ENCODE measurements at regions not wholly inside any gene's neighbourhood (a gene's known extent, or its start where the extent isn't known, plus 50 kb on each side); places are given as distances from the start of the nearest gene placed in this dataset.

GRCh38 chr13:79668201-79668752 is 187.3 kb downstream of the NDFIP2 start:
- Histone ChIP-seq H3K4me1 (ENCODE audit: control insufficient read depth in 1 of 2, insufficient read depth in 2 of 2, low read length in 2 of 2) (no peaks in the 10 kb centered on the region), H3K27me3 (ENCODE audit: low read depth, low read length) (no peaks in the 10 kb centered on the region), H3K4me3 (ENCODE audit: low read depth in 1 of 2, low read length in 2 of 2) (no peak overlapping the region), H3K9me3 (ENCODE audit: control insufficient read depth in 1 of 2, low read length in 2 of 2) (no peaks in the 10 kb centered on the region), H3K36me3 (ENCODE audit: control insufficient read depth in 1 of 2, insufficient read depth in 2 of 2, low read length in 2 of 2) (no peaks in the 10 kb centered on the region), H3K27ac (ENCODE audit: low read length) (no peak overlapping the region)

GRCh38 chr13:79667771-79668170 is 186.8 kb downstream of the NDFIP2 start:
- H3K4me1 ChIP-seq (ENCODE audit: control insufficient read depth in 1 of 2, insufficient read depth in 2 of 2, low read length in 2 of 2), result no peaks in the 10 kb centered on the region
- H3K27me3 ChIP-seq (ENCODE audit: low read depth, low read length), result no peaks in the 10 kb centered on the region
- no peak overlapping the region for H3K27ac ChIP-seq (ENCODE audit: low read length)
- H3K4me3 ChIP-seq (ENCODE audit: low read depth in 1 of 2, low read length in 2 of 2), result no peak overlapping the region
- H3K9me3 ChIP-seq (ENCODE audit: control insufficient read depth in 1 of 2, low read length in 2 of 2), result no peaks in the 10 kb centered on the region
- H3K36me3 ChIP-seq (ENCODE audit: control insufficient read depth in 1 of 2, insufficient read depth in 2 of 2, low read length in 2 of 2), result no peaks in the 10 kb centered on the region

GRCh38 chr13:79663977-79664636 is 183.2 kb downstream of the NDFIP2 start:
- no peak overlapping the region for H3K4me3 ChIP-seq (ENCODE audit: low read depth in 1 of 2, low read length in 2 of 2)
- H3K4me1 ChIP-seq (ENCODE audit: control insufficient read depth in 1 of 2, insufficient read depth in 2 of 2, low read length in 2 of 2), result no peaks in the 10 kb centered on the region
- H3K27ac ChIP-seq (ENCODE audit: low read length), result no peak overlapping the region
- H3K27me3 ChIP-seq (ENCODE audit: low read depth, low read length), result no peaks in the 10 kb centered on the region
- H3K36me3 ChIP-seq (ENCODE audit: control insufficient read depth in 1 of 2, insufficient read depth in 2 of 2, low read length in 2 of 2), result no peaks in the 10 kb centered on the region
- H3K9me3 ChIP-seq (ENCODE audit: control insufficient read depth in 1 of 2, low read length in 2 of 2), result no peaks in the 10 kb centered on the region

- Histone ChIP-seq H3K4me1 (ENCODE audit: control insufficient read depth in 1 of 2, insufficient read depth in 2 of 2, low read length in 2 of 2) (peaks cover 6 to 7% of the 10 kb centered on the region in 2 donors), H3K36me3 (ENCODE audit: control insufficient read depth in 1 of 2, insufficient read depth in 2 of 2, low read length in 2 of 2) (no peaks in the 10 kb centered on the region), H3K27ac (ENCODE audit: low read length) (no peak overlapping the region), H3K27me3 (ENCODE audit: low read depth, low read length) (no peaks in the 10 kb centered on the region), H3K4me3 (ENCODE audit: low read depth in 1 of 2, low read length in 2 of 2) (no peak overlapping the region), H3K9me3 (ENCODE audit: control insufficient read depth in 1 of 2, low read length in 2 of 2) (no peaks in the 10 kb centered on the region)
These were observed 182.5 kb downstream of the NDFIP2 start for GRCh38 chr13:79663435-79663834.

- Histone ChIP-seq H3K36me3 (ENCODE audit: control insufficient read depth in 1 of 2, insufficient read depth in 2 of 2, low read length in 2 of 2) (no peaks in the 10 kb centered on the region), H3K27ac (ENCODE audit: low read length) (no peak overlapping the region), H3K9me3 (ENCODE audit: control insufficient read depth in 1 of 2, low read length in 2 of 2) (no peaks in the 10 kb centered on the region), H3K27me3 (ENCODE audit: low read depth, low read length) (no peaks in the 10 kb centered on the region), H3K4me3 (ENCODE audit: low read depth in 1 of 2, low read length in 2 of 2) (no peak overlapping the region), H3K4me1 (ENCODE audit: control insufficient read depth in 1 of 2, insufficient read depth in 2 of 2, low read length in 2 of 2) (peaks cover 8 to 10% of the 10 kb centered on the region in 2 donors)
These were observed 181.9 kb downstream of the NDFIP2 start for GRCh38 chr13:79662882-79663281.

GRCh38 chr13:79660361-79660760 is 179.4 kb downstream of the NDFIP2 start:
- Histone ChIP-seq H3K36me3 (ENCODE audit: control insufficient read depth in 1 of 2, insufficient read depth in 2 of 2, low read length in 2 of 2) (no peaks in the 10 kb centered on the region), H3K27me3 (ENCODE audit: low read depth, low read length) (no peaks in the 10 kb centered on the region), H3K9me3 (ENCODE audit: control insufficient read depth in 1 of 2, low read length in 2 of 2) (no peaks in the 10 kb centered on the region), H3K4me1 (ENCODE audit: control insufficient read depth in 1 of 2, insufficient read depth in 2 of 2, low read length in 2 of 2) (peaks cover 8 to 10% of the 10 kb centered on the region in 2 donors), H3K4me3 (ENCODE audit: low read depth in 1 of 2, low read length in 2 of 2) (no peak overlapping the region), H3K27ac (ENCODE audit: low read length) (no peak overlapping the region)

- Histone ChIP-seq H3K27ac (ENCODE audit: low read length) (no peak overlapping the region), H3K27me3 (ENCODE audit: low read depth, low read length) (no peaks in the 10 kb centered on the region), H3K4me1 (ENCODE audit: control insufficient read depth in 1 of 2, insufficient read depth in 2 of 2, low read length in 2 of 2) (peaks cover 8 to 10% of the 10 kb centered on the region in 2 donors), H3K4me3 (ENCODE audit: low read depth in 1 of 2, low read length in 2 of 2) (no peak overlapping the region), H3K9me3 (ENCODE audit: control insufficient read depth in 1 of 2, low read length in 2 of 2) (no peaks in the 10 kb centered on the region), H3K36me3 (ENCODE audit: control insufficient read depth in 1 of 2, insufficient read depth in 2 of 2, low read length in 2 of 2) (no peaks in the 10 kb centered on the region)
These were observed 178.2 kb downstream of the NDFIP2 start for GRCh38 chr13:79659121-79659521.

- Histone ChIP-seq H3K27me3 (ENCODE audit: low read depth, low read length) (no peaks in the 10 kb centered on the region), H3K27ac (ENCODE audit: low read length) (no peak overlapping the region), H3K36me3 (ENCODE audit: control insufficient read depth in 1 of 2, insufficient read depth in 2 of 2, low read length in 2 of 2) (no peaks in the 10 kb centered on the region), H3K9me3 (ENCODE audit: control insufficient read depth in 1 of 2, low read length in 2 of 2) (no peaks in the 10 kb centered on the region), H3K4me3 (ENCODE audit: low read depth in 1 of 2, low read length in 2 of 2) (no peak overlapping the region), H3K4me1 (ENCODE audit: control insufficient read depth in 1 of 2, insufficient read depth in 2 of 2, low read length in 2 of 2) (peaks cover 8 to 10% of the 10 kb centered on the region in 2 donors)
These were observed 177.5 kb downstream of the NDFIP2 start for GRCh38 chr13:79658333-79658975.

- Histone ChIP-seq H3K27ac (ENCODE audit: low read length) (no peak overlapping the region), H3K27me3 (ENCODE audit: low read depth, low read length) (no peaks in the 10 kb centered on the region)
These were observed 174.6 kb downstream of the NDFIP2 start for GRCh38 chr13:79655509-79655908.

GRCh38 chr13:79654520-79654919 is 173.6 kb downstream of the NDFIP2 start:
- Histone ChIP-seq H3K36me3 (ENCODE audit: control insufficient read depth in 1 of 2, insufficient read depth in 2 of 2, low read length in 2 of 2) (no peaks in the 10 kb centered on the region), H3K27ac (ENCODE audit: low read length) (no peak overlapping the region), H3K4me1 (ENCODE audit: control insufficient read depth in 1 of 2, insufficient read depth in 2 of 2, low read length in 2 of 2) (peaks cover 8 to 10% of the 10 kb centered on the region in 2 donors), H3K9me3 (ENCODE audit: control insufficient read depth in 1 of 2, low read length in 2 of 2) (no peaks in the 10 kb centered on the region), H3K27me3 (ENCODE audit: low read depth, low read length) (no peaks in the 10 kb centered on the region), H3K4me3 (ENCODE audit: low read depth in 1 of 2, low read length in 2 of 2) (no peak overlapping the region)

More at GRCh38 chr13:79655509-79655908, 174.6 kb downstream of the NDFIP2 start:
- H3K36me3 ChIP-seq (ENCODE audit: control insufficient read depth in 1 of 2, insufficient read depth in 2 of 2, low read length in 2 of 2), result no peaks in the 10 kb centered on the region
- peaks cover 8 to 10% of the 10 kb centered on the region in 2 donors for H3K4me1 ChIP-seq (ENCODE audit: control insufficient read depth in 1 of 2, insufficient read depth in 2 of 2, low read length in 2 of 2)
- no peak overlapping the region for H3K4me3 ChIP-seq (ENCODE audit: low read depth in 1 of 2, low read length in 2 of 2)
- H3K9me3 ChIP-seq (ENCODE audit: control insufficient read depth in 1 of 2, low read length in 2 of 2), result no peaks in the 10 kb centered on the region

GRCh38 chr13:79650688-79651087 is 169.7 kb downstream of the NDFIP2 start:
- no peaks in the 10 kb centered on the region for H3K36me3 ChIP-seq (ENCODE audit: control insufficient read depth in 1 of 2, insufficient read depth in 2 of 2, low read length in 2 of 2)
- H3K27ac ChIP-seq (ENCODE audit: low read length), result no peak overlapping the region
- H3K4me3 ChIP-seq (ENCODE audit: low read depth in 1 of 2, low read length in 2 of 2), result no peak overlapping the region
- H3K4me1 ChIP-seq (ENCODE audit: control insufficient read depth in 1 of 2, insufficient read depth in 2 of 2, low read length in 2 of 2), result no peaks in the 10 kb centered on the region
- no peaks in the 10 kb centered on the region for H3K9me3 ChIP-seq (ENCODE audit: control insufficient read depth in 1 of 2, low read length in 2 of 2)
- H3K27me3 ChIP-seq (ENCODE audit: low read depth, low read length), result no peaks in the 10 kb centered on the region
